ENCODE measurements at regions not wholly inside any gene's neighbourhood (a gene's known extent, or its start where the extent isn't known, plus 50 kb on each side); places are given as distances from the start of the nearest gene placed in this dataset.

- Histone ChIP-seq H3K36me3 (ENCODE audit: control insufficient read depth, insufficient read depth, low read length) (no peaks in the 10 kb centered on the region), H3K27ac (ENCODE audit: low read depth, low read length) (no peak overlapping the region), H3K27me3 (ENCODE audit: control insufficient read depth, insufficient read depth, low read length) (no peaks in the 10 kb centered on the region), H3K4me3 (ENCODE audit: low read depth, low read length) (no peak overlapping the region), H3K4me1 (ENCODE audit: control insufficient read depth, insufficient read depth, low read length) (peaks cover 26% of the 10 kb centered on the region), H3K9ac (ENCODE audit: low read depth, low read length) (no peak overlapping the region), H3K9me3 (ENCODE audit: control insufficient read depth, insufficient read depth, low read length) (no peaks in the 10 kb centered on the region)
These were observed 103.8 kb downstream of the ADSS2 start for GRCh38 chr1:244347942-244348341.

GRCh38 chr1:244349103-244349531, 102.6 kb downstream of the ADSS2 start:
- Histone ChIP-seq H3K27ac (ENCODE audit: low read depth, low read length) (no peak overlapping the region), H3K4me1 (ENCODE audit: control insufficient read depth, insufficient read depth, low read length) (peaks cover 38% of the 10 kb centered on the region), H3K36me3 (ENCODE audit: control insufficient read depth, insufficient read depth, low read length) (no peaks in the 10 kb centered on the region), H3K9ac (ENCODE audit: low read depth, low read length) (no peak overlapping the region), H3K27me3 (ENCODE audit: control insufficient read depth, insufficient read depth, low read length) (no peaks in the 10 kb centered on the region), H3K4me3 (ENCODE audit: low read depth, low read length) (no peak overlapping the region), H3K9me3 (ENCODE audit: control insufficient read depth, insufficient read depth, low read length) (no peaks in the 10 kb centered on the region)

- H3K36me3 ChIP-seq (ENCODE audit: control insufficient read depth, insufficient read depth, low read length): no peaks in the 10 kb centered on the region
- no peak overlapping the region for H3K9ac ChIP-seq (ENCODE audit: low read depth, low read length)
- H3K9me3 ChIP-seq (ENCODE audit: control insufficient read depth, insufficient read depth, low read length): no peaks in the 10 kb centered on the region
- no peak overlapping the region for H3K27ac ChIP-seq (ENCODE audit: low read depth, low read length)
- no peak overlapping the region for H3K4me3 ChIP-seq (ENCODE audit: low read depth, low read length)
- peaks cover 42% of the 10 kb centered on the region for H3K4me1 ChIP-seq (ENCODE audit: control insufficient read depth, insufficient read depth, low read length)
- no peaks in the 10 kb centered on the region for H3K27me3 ChIP-seq (ENCODE audit: control insufficient read depth, insufficient read depth, low read length)
These were observed 102.1 kb downstream of the ADSS2 start for GRCh38 chr1:244349581-244350001.

- Histone ChIP-seq H3K27ac (ENCODE audit: low read depth, low read length) (no peak overlapping the region), H3K9me3 (ENCODE audit: control insufficient read depth, insufficient read depth, low read length) (no peaks in the 10 kb centered on the region), H3K4me1 (ENCODE audit: control insufficient read depth, insufficient read depth, low read length) (peaks cover 47% of the 10 kb centered on the region), H3K4me3 (ENCODE audit: low read depth, low read length) (no peak overlapping the region), H3K36me3 (ENCODE audit: control insufficient read depth, insufficient read depth, low read length) (no peaks in the 10 kb centered on the region), H3K27me3 (ENCODE audit: control insufficient read depth, insufficient read depth, low read length) (no peaks in the 10 kb centered on the region), H3K9ac (ENCODE audit: low read depth, low read length) (no peak overlapping the region)
These were observed 101.7 kb downstream of the ADSS2 start for GRCh38 chr1:244350027-244350426.

- Histone ChIP-seq H3K9ac (ENCODE audit: low read depth, low read length) (peak overlapping the region; percentile 1; the same call in 1 of the 2 replicates), H3K9me3 (ENCODE audit: control insufficient read depth, insufficient read depth, low read length) (no peaks in the 10 kb centered on the region), H3K27ac (ENCODE audit: low read depth, low read length) (peak overlapping the region; percentile 96), H3K36me3 (ENCODE audit: control insufficient read depth, insufficient read depth, low read length) (no peaks in the 10 kb centered on the region), H3K27me3 (ENCODE audit: control insufficient read depth, insufficient read depth, low read length) (no peaks in the 10 kb centered on the region), H3K4me3 (ENCODE audit: low read depth, low read length) (no peak overlapping the region), H3K4me1 (ENCODE audit: control insufficient read depth, insufficient read depth, low read length) (peaks cover 47% of the 10 kb centered on the region)
These were observed 99.4 kb downstream of the ADSS2 start for GRCh38 chr1:244352156-244352830.

GRCh38 chr1:244353551-244354091, 98.1 kb downstream of the ADSS2 start:
- Histone ChIP-seq H3K4me3 (ENCODE audit: low read depth, low read length) (no peak overlapping the region), H3K36me3 (ENCODE audit: control insufficient read depth, insufficient read depth, low read length) (no peaks in the 10 kb centered on the region), H3K9ac (ENCODE audit: low read depth, low read length) (peak overlapping the region; percentile 62), H3K27ac (ENCODE audit: low read depth, low read length) (peak overlapping the region; percentile 96), H3K27me3 (ENCODE audit: control insufficient read depth, insufficient read depth, low read length) (no peaks in the 10 kb centered on the region), H3K9me3 (ENCODE audit: control insufficient read depth, insufficient read depth, low read length) (no peaks in the 10 kb centered on the region), H3K4me1 (ENCODE audit: control insufficient read depth, insufficient read depth, low read length) (peaks cover 47% of the 10 kb centered on the region)

- Histone ChIP-seq H3K27me3 (ENCODE audit: control insufficient read depth, insufficient read depth, low read length) (no peaks in the 10 kb centered on the region), H3K4me1 (ENCODE audit: control insufficient read depth, insufficient read depth, low read length) (peaks cover 40% of the 10 kb centered on the region), H3K9me3 (ENCODE audit: control insufficient read depth, insufficient read depth, low read length) (no peaks in the 10 kb centered on the region), H3K36me3 (ENCODE audit: control insufficient read depth, insufficient read depth, low read length) (no peaks in the 10 kb centered on the region), H3K27ac (ENCODE audit: low read depth, low read length) (peak overlapping the region; percentile 96), H3K4me3 (ENCODE audit: low read depth, low read length) (no peak overlapping the region), H3K9ac (ENCODE audit: low read depth, low read length) (0 out of 2 replicates have a peak overlapping the region, but pooled peaks have one; percentile 1)
These were observed 96.9 kb downstream of the ADSS2 start for GRCh38 chr1:244354810-244355278.

GRCh38 chr1:244356376-244356775, 95.3 kb downstream of the ADSS2 start:
- Histone ChIP-seq H3K4me3 (ENCODE audit: low read depth, low read length) (no peak overlapping the region), H3K9me3 (ENCODE audit: control insufficient read depth, insufficient read depth, low read length) (no peaks in the 10 kb centered on the region), H3K27ac (ENCODE audit: low read depth, low read length) (no peak overlapping the region), H3K4me1 (ENCODE audit: control insufficient read depth, insufficient read depth, low read length) (peaks cover 39% of the 10 kb centered on the region), H3K27me3 (ENCODE audit: control insufficient read depth, insufficient read depth, low read length) (no peaks in the 10 kb centered on the region), H3K9ac (ENCODE audit: low read depth, low read length) (no peak overlapping the region), H3K36me3 (ENCODE audit: control insufficient read depth, insufficient read depth, low read length) (no peaks in the 10 kb centered on the region)
